AG08395 (cell line): ENCODE measurements at regions not wholly inside any gene's neighbourhood (a gene's known extent, or its start where the extent isn't known, plus 50 kb on each side); places are given as distances from the start of the nearest gene placed in this dataset.

Source experiments
- DNase-seq: peaks from one replicate; pipeline ENCODE4 v3.0.0; 2012; ENCODE audit warnings: mixed read lengths, low spot score

- DNase-seq = no peak
These were observed 254.5 kb upstream of the ROPN1 start for GRCh38 chr3:124246376-124246775.

GRCh38 chr3:124246949-124247348, 255.0 kb upstream of the ROPN1 start:
- no peak for DNase-seq

GRCh38 chr3:124248471-124249028, 256.6 kb upstream of the ROPN1 start:
- peak; percentile 91 for DNase-seq

- DNase-seq = no peak
These were observed 257.1 kb upstream of the ROPN1 start for GRCh38 chr3:124249038-124249437.

GRCh38 chr3:124250053-124250452, 258.1 kb upstream of the ROPN1 start:
- DNase-seq = no peak

GRCh38 chr3:124256156-124256555, 264.2 kb upstream of the ROPN1 start:
- DNase-seq = no peak

GRCh38 chr3:124256599-124256998, 264.7 kb upstream of the ROPN1 start:
- no peak for DNase-seq

- no peak for DNase-seq
These were observed 265.5 kb upstream of the ROPN1 start for GRCh38 chr3:124257336-124257864.

- DNase-seq = peak; percentile 13
These were observed 266.2 kb upstream of the ROPN1 start for GRCh38 chr3:124258057-124258500.

- peak; percentile 94 for DNase-seq
These were observed 268.4 kb upstream of the ROPN1 start for GRCh38 chr3:124260206-124260915.

GRCh38 chr3:124261306-124261705, 269.4 kb upstream of the ROPN1 start:
- DNase-seq = no peak

GRCh38 chr3:124263168-124263567, 271.2 kb upstream of the ROPN1 start:
- DNase-seq = peak; percentile 79

GRCh38 chr3:124264346-124264745, 272.4 kb upstream of the ROPN1 start:
- no peak for DNase-seq

GRCh38 chr3:124266487-124266886, 274.6 kb upstream of the ROPN1 start:
- DNase-seq = no peak

GRCh38 chr3:124267406-124267805, 275.5 kb upstream of the ROPN1 start:
- no peak for DNase-seq

GRCh38 chr3:124268355-124268754, 276.4 kb upstream of the ROPN1 start:
- no peak for DNase-seq

- no peak for DNase-seq
These were observed 277.7 kb upstream of the ROPN1 start for GRCh38 chr3:124269619-124270018.

- DNase-seq = no peak
These were observed 280.8 kb upstream of the ROPN1 start for GRCh38 chr3:124272605-124273151.

- DNase-seq = no peak
These were observed 281.7 kb upstream of the ROPN1 start for GRCh38 chr3:124273651-124274050.

GRCh38 chr3:124274051-124274450, 282.1 kb upstream of the ROPN1 start:
- no peak for DNase-seq

GRCh38 chr3:124275412-124275811, 283.5 kb upstream of the ROPN1 start:
- DNase-seq = no peak

- DNase-seq = no peak
These were observed 284.2 kb upstream of the ROPN1 start for GRCh38 chr3:124276133-124276532.

GRCh38 chr3:124276539-124277143, 284.7 kb upstream of the ROPN1 start:
- DNase-seq = no peak
